Skeletal muscle cell (primary cell): ENCODE measurements at regions not wholly inside any gene's neighbourhood (a gene's known extent, or its start where the extent isn't known, plus 50 kb on each side); places are given as distances from the start of the nearest gene placed in this dataset.

Source experiments
- DNase-seq: peaks from one replicate; pipeline ENCODE4 v3.0.0-alpha.2; 2010; ENCODE audit warnings: low read depth
- H3K4me3 ChIP-seq: 2 replicates; pipeline ENCODE4 v1.5.1; 2011; ENCODE audit warnings: low read depth, mild to moderate bottlenecking, control low read depth, low read length, moderate library complexity

GRCh38 chr13:68173111-68173510, 943.0 kb upstream of the PCDH9 start:
- no peak overlapping the region for H3K4me3 ChIP-seq
- DNase-seq: no peak

DNA sequence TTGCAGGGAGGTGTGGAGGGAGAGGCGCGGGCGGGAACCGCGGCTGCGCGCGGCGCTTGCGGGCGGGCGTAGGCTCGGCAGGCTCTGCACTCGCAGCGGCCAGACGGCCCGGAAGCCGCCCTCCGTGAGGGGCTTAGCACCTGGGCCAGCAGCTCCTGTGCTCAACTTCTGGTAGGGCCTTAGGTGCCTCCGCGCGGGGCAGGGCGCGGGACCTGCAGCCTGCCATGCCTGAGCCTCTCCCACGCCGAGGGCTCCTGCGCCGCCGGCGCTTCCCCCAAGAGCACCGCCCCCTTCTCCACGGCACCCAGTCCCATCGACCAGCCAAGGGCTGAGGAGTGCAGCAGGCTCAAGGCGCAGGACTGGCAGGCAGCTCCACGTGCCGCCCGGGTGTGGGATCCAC, 940.8 kb upstream of the PCDH9 start:
- DNase-seq: no peak
- no peak overlapping the region for H3K4me3 ChIP-seq

DNA sequence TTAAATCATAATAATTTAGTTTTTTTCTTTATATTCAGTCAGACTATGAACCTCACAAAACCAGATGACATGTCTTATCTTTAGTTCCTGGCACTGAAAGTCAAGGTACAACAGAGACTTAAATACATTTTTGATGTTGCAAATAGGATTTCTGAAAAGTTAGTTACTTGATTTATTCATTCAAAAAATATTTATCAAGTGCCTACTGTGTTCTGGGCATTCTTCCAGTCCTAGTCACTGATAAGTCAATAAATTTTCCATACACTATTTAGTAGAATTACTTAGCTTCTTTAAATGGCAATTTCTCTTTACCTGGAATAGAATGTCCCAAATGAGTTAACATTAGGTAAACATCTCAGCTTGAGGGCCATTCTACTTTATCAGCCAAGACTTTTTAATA, 938.3 kb upstream of the PCDH9 start:
- H3K4me3 ChIP-seq: no peak overlapping the region
- no peak for DNase-seq

- no peak for DNase-seq
- H3K4me3 ChIP-seq: no peak overlapping the region
Observed at GRCh38 chr13:68160466-68160865, 930.3 kb upstream of the PCDH9 start.

- DNase-seq: no peak
- no peak overlapping the region for H3K4me3 ChIP-seq
Observed at GRCh38 chr13:68152414-68152813, 922.3 kb upstream of the PCDH9 start.

DNA sequence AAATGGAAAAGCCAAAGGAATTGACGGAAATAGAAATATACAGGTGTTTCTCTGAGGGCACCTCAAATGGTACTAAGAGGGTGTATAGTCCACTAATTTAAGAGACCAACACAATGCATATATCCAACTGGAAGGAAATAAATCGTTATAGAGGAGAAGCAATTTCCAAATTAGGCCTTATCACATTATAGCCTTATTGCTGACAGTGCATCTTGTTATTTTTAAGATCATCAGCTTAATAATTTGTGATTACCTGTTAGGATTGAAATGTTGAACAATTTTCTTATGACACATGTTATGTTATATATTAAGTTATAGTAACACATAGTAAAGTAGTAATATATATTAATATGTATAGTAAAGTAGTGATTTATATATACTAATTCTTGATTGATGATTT, 915.7 kb upstream of the PCDH9 start:
- DNase-seq: no peak
- no peak overlapping the region for H3K4me3 ChIP-seq

GRCh38 chr13:68128297-68128915, 898.3 kb upstream of the PCDH9 start:
- no peak for DNase-seq
- H3K4me3 ChIP-seq: no peak overlapping the region

DNA sequence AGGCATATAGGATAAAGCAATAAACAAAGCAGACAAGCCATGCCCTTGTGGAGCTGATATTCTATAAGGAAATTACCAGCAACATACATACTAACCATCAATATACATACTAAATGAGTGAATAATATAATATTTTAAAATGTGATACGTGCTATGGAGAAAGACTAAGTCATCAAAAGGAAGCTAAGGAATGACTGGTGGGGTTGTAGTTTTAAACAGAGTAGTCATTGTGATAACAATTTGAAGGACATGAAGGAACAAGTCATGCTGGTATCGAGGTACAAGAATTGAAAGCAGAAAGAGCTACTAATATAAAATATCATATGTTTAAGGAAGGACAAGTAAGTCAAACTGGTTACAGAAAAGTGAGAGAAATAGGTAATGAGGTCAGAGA, 894.9 kb upstream of the PCDH9 start:
- H3K4me3 ChIP-seq: no peak overlapping the region
- DNase-seq: no peak

- H3K4me3 ChIP-seq: no peak overlapping the region
- DNase-seq: no peak
Observed at GRCh38 chr13:68124437-68125086, 894.4 kb upstream of the PCDH9 start.

DNA sequence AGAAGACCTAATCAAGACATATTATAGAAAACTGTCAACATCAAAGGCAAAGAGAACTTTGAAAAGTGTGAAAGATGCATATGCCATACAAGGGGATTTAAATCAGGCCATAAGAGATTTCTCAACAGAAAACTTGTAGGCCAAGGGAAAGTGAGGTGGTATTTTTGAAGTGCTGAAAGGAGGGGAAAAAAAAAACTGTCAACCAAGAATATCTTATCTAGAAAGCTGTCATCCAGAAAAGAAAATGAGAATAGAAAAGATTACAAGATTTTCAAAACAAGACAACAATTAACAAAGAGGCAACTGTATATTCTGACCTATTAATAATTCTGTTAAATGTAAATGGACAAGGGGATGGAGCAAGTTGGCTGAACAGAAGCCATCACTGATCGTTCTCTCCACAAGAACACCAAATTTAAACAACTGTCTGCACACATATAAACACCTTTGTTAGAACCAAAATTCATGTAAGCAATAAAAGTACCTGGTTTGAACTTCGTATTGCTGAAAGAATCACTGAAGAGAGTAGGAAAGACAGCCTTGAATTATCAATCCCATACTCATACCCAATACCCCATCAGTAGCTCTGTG, 880.1 kb upstream of the PCDH9 start:
- no peak overlapping the region for H3K4me3 ChIP-seq
- DNase-seq: no peak

- H3K4me3 ChIP-seq: no peak overlapping the region
- no peak for DNase-seq
Observed at GRCh38 chr13:68107667-68108066, 877.5 kb upstream of the PCDH9 start.

GRCh38 chr13:68099631-68100030, 869.5 kb upstream of the PCDH9 start:
- peak; percentile 71 for DNase-seq
- H3K4me3 ChIP-seq: no peak overlapping the region

DNA sequence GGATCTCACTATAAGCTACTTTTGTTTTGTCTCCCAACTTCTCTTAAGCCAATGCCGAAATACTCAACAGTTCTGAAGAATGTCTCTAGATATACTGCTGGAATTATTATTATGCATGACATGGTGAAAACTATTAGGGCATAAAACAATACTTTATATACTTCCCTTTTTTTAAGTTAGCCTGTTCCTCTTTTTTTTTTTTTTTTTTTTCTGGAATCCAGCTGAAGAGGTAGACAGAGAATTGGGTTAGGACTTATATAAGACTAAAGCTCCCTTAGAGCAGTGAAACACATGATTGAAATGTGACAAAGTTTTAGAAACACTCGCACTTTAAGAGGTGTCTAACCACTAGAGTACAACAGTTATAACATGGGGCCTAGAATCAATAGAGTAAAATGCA, 850.9 kb upstream of the PCDH9 start:
- no peak for DNase-seq
- no peak overlapping the region for H3K4me3 ChIP-seq

DNA sequence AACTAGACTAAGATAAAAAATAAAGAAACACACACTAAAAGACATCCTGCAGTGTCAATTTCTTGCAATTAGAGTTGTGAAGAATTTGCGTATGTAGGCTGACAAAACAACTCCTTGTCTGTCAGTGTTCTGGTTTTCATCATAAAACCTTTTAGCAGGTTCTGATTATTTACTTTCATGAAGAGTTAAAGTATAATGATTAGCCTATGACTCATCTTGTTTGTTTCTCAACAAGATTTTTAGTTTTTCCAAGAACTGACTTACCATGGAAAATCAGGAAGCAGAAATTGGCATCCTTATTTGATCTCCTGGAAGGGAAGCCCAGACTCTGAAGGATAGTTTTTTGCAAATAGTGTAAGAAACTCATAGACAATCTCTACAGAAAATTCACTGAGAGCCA, 848.7 kb upstream of the PCDH9 start:
- H3K4me3 ChIP-seq: no peak overlapping the region
- no peak for DNase-seq

DNA sequence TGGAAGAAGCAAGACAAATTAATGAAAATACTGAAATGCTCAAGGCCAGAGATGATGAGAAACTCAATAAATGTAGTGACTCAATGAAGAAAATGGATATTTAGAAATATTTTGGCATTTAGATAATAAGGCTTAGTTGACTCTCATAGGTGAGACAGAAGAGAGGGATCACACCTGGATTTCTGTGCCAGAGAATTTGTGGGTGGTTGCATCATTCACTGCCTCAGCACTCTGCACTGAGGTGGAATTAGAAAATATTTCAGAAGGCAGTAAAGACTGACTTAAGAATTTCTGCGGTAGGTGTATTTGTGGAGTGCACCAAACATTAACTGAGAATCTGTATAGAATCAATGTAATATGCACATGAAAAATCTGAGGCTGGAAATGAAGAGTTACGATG, 848.3 kb upstream of the PCDH9 start:
- no peak for DNase-seq
- H3K4me3 ChIP-seq: no peak overlapping the region

GRCh38 chr13:68076046-68076445, 845.9 kb upstream of the PCDH9 start:
- no peak for DNase-seq
- no peak overlapping the region for H3K4me3 ChIP-seq

GRCh38 chr13:68066879-68067513, 836.9 kb upstream of the PCDH9 start:
- no peak for DNase-seq
- no peak overlapping the region for H3K4me3 ChIP-seq

- no peak for DNase-seq
- no peak overlapping the region for H3K4me3 ChIP-seq
Observed at GRCh38 chr13:68064001-68064770, 834.0 kb upstream of the PCDH9 start.

DNA sequence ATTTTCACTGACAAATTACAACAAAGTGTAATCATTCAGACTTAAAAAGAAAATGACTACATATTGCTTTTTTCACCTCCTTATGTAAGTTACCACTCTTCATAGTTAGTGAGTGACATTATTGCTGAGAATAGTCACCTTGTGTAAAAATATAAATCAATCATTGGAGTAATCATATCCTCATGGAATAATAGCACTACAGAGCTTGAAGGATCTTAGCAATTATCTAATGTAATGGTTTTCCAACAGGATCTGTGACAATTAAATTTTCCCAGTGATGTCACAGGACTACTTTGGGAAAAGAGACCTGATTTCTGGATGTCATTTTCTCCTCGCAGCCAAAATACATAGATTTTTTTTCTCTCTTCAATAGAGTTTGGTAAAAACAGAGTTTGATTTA, 833.0 kb upstream of the PCDH9 start:
- H3K4me3 ChIP-seq: no peak overlapping the region
- DNase-seq: no peak

- DNase-seq: no peak
- H3K4me3 ChIP-seq: no peak overlapping the region
Observed at GRCh38 chr13:68057836-68058235, 827.7 kb upstream of the PCDH9 start.
